ENCODE measurements at regions not wholly inside any gene's neighbourhood (a gene's known extent, or its start where the extent isn't known, plus 50 kb on each side); places are given as distances from the start of the nearest gene placed in this dataset.

DNA sequence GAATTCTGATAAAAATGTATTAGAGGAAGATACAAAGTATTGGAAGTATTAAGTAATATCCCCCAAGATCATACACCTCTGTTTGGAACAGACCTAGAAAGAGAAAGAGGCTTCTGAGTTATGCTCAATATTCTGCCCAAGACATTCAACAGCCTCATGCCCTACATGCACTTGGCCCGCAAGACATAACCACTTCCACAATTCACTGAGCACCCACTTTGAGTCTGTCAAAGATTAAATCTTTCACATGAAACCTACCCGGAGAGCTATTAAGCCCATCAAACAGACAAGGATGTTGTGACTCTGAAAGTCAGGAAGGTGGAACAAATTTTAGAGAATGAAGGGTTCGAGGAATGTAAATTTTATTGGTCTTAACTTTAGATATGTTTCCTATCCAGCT, 344.7 kb upstream of the SYT4 start:
- Mint-ChIP-seq H3K4me1 (no peaks in the 10 kb centered on the region), H3K27ac (peak overlapping the region in 1 of 3 donors; percentile 15), H3K4me3 (no peak overlapping the region), H3K9me3 (no peaks in the 10 kb centered on the region), H3K36me3 (no peaks in the 10 kb centered on the region), H3K27me3 (peaks cover 4% of the 10 kb centered on the region)

DNA sequence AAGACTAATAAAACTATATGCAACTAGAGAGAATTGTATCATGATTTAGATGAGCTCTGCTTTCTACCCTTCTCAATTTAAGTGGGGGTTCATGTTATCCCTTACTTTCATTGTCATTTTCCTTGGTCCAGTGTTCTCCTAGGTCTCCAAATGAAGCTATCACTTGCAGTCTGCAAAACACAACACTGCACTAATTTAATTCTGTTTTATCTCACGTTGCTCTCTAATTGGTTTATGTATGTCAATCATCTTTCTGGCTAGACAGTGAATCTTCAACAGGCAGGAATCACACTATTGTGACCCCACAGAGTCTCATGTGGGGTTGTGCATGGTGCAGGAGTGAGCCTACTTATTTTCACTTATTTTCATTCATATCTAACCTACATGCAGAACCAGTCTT, 348.3 kb upstream of the SYT4 start:
- Mint-ChIP-seq H3K4me1 (no peaks in the 10 kb centered on the region), H3K36me3 (no peaks in the 10 kb centered on the region), H3K9me3 (no peaks in the 10 kb centered on the region), H3K27ac (no peak overlapping the region), H3K4me3 (no peak overlapping the region), H3K27me3 (peaks cover 8% of the 10 kb centered on the region)

DNA sequence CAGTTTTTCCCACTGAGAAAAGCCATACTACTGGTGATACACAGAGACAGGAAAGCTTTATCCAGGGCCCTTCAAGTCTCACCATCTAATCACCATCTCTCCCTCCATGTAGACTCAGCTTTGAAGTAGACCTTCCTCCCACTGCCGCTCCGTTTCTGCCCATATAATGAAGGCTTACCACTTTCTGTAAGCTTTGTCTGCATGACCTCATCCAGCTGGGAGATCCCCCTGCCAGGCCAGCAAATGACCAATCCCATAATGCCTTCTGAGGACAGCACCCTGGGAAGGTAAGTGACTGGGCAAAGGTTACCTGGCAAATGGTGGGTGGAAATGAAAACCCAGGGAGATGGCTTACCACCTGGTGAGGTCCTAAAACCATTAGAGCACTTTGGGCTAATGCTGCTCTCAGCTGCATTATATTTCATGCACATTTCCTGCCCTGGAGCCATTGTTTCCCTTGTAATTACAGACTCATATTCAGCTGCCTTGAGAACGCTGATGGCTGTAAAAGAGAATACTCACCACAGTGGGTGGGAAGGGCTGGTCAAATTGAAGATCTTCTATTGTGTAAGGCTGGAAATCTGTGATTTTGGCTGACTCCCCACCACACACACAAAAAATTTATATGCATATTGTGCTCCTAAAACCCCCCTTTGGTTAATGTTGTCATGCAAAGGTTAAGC, 350.7 kb upstream of the SYT4 start:
- H3K27me3 Mint-ChIP-seq = peaks cover 8% of the 10 kb centered on the region
- peak overlapping the region in 1 of 3 donors; percentile 84 for H3K27ac Mint-ChIP-seq
- H3K9me3 Mint-ChIP-seq = peaks cover 0 to 1% (median 0%) of the 10 kb centered on the region in 3 donors

DNA sequence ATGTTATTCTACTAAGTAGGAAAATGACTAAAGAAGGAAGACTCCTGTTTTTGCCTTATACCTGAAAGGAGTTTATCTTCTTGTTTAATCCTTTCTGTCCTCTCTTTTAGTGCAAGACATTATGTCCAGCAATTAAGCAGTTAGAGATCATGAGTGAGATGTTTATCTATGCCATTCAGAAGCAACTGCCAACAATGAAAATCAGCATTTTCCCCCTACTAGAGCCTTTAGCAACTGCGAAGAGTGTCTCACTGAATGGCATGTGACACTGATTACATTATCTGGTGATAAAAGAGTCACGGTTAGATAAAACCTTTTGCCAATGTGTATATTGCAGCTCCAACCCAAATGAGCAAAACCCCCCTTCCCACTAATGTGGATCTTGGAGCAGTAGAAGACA, 357.7 kb upstream of the SYT4 start:
- H3K4me1 Mint-ChIP-seq = no peaks in the 10 kb centered on the region
- no peaks in the 10 kb centered on the region for H3K36me3 Mint-ChIP-seq
- peaks cover 3% of the 10 kb centered on the region for H3K27me3 Mint-ChIP-seq
- no peak overlapping the region for H3K27ac Mint-ChIP-seq
- peak overlapping the region in 1 of 4 donors; percentile 10 for H3K4me3 Mint-ChIP-seq
- H3K9me3 Mint-ChIP-seq = peaks cover 0 to 4% (median 0%) of the 10 kb centered on the region in 3 donors

More for the DNA sequence above, 350.7 kb upstream of the SYT4 start:
- Mint-ChIP-seq H3K4me1 (no peaks in the 10 kb centered on the region), H3K36me3 (no peaks in the 10 kb centered on the region), H3K4me3 (no peak overlapping the region)

DNA sequence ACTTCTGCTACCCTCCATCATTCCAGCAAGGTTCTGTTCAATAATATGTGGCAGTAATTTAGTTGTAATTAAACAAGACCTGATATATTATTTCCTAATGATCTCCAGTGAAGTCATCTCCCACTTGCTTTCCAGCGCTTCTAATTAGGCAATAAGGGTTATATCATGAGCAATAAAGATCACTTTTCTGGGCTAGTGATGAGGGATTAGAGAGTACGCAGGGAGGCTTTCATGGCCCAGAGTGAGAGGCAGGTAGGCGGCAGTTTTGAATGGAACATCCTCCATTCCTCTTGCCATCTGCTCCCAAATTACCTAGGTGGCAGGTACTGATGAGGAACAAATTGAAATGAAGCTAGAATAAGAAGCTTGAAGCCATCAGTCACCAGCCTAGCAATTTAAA, 358.1 kb upstream of the SYT4 start:
- Mint-ChIP-seq H3K9me3 (peaks cover 0 to 4% (median 0%) of the 10 kb centered on the region in 3 donors), H3K27me3 (peaks cover 3% of the 10 kb centered on the region), H3K4me1 (no peaks in the 10 kb centered on the region), H3K4me3 (peak overlapping the region in 1 of 4 donors; percentile 10), H3K36me3 (no peaks in the 10 kb centered on the region), H3K27ac (no peak overlapping the region)

DNA sequence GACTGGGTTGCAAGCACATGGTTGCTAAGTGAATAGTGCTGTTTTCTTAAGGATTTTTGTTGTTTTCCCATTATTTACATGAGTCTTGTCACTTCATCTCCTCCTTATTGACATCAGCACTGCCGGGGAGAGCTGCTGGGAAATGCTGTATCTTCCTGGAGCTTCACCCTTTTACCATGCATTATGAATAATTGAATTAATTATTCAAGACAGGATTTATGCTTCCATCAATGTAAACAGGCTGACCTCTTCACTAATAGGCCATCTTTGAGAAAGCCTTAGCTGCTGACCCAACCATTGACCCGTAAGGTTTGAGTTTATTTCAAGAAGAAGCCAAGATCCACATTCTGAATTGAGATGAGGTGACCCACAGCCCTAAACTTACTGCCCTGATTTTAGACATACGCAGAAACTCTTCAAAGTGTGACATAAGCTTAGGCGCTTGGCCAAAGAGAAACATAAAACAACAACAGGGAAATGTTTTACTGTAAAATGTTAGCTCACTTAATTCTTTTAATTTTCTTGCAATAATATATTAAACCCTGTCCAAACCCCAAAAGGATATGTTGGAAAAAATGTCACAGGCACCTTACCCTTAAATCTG, 365.5 kb upstream of the SYT4 start:
- Mint-ChIP-seq H3K4me3 (no peak overlapping the region), H3K27me3 (no peaks in the 10 kb centered on the region), H3K27ac (no peak overlapping the region), H3K4me1 (no peaks in the 10 kb centered on the region), H3K9me3 (peaks cover 0 to 16% (median 0%) of the 10 kb centered on the region in 3 donors), H3K36me3 (no peaks in the 10 kb centered on the region)

DNA sequence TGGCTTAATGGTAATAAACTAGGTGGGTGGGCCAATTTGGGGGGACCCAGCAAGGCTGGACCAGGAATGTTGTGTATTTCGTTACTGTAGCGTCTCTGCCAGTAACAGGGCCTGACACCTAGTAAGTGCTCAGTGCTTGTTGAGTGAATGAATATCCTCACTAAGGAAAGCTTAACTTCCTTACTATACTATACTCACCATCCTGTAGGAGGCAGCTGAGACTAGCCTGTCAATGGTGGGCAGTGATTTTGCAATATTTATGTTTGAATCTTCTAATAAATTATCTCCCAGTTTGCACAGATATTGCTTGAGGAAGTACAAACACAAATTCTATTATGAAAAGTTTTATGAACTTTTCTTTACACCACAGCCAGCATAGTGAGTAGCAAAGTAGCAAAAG, 370.7 kb upstream of the SYT4 start:
- Mint-ChIP-seq H3K27ac (no peak overlapping the region), H3K9me3 (peaks cover 0 to 8% (median 4%) of the 10 kb centered on the region in 3 donors), H3K36me3 (no peaks in the 10 kb centered on the region), H3K27me3 (no peaks in the 10 kb centered on the region), H3K4me1 (no peaks in the 10 kb centered on the region), H3K4me3 (no peak overlapping the region)

DNA sequence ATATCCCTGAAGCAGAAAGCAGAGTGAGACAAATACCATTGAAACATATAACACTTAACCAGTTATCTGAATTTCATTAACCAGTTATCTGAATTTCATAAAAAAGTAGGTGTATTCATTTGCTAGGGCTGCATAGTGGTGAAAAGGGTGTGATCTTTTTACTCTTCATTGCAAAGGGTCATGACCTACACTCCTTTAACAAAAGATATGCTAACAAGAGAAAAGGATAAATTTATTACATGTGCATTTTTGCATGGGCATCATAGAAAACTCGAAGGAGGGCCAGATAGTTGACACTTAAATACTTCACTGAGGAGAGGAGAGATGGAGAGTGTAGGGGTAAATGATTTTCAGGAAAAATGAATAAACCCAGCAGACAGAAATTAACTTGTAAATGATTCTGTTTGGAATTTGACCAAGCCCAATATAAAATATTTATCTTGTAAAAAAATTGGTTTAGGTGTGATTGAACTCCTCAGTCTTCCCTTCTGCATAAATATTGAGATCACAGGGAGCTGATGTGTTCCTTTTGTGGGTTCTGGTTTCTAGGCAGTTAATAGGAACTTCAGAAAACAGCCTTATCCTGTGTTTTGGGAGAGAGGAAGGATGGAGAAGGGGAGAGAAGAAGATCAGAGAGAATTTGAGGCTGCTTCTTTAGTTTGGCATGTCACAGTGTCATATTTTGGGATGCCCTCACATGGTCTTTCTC, 372.5 kb upstream of the SYT4 start:
- Mint-ChIP-seq H3K4me1 (no peaks in the 10 kb centered on the region), H3K9me3 (peaks cover 3 to 13% (median 7%) of the 10 kb centered on the region in 3 donors), H3K27ac (no peak overlapping the region), H3K36me3 (no peaks in the 10 kb centered on the region), H3K4me3 (no peak overlapping the region), H3K27me3 (no peaks in the 10 kb centered on the region)

DNA sequence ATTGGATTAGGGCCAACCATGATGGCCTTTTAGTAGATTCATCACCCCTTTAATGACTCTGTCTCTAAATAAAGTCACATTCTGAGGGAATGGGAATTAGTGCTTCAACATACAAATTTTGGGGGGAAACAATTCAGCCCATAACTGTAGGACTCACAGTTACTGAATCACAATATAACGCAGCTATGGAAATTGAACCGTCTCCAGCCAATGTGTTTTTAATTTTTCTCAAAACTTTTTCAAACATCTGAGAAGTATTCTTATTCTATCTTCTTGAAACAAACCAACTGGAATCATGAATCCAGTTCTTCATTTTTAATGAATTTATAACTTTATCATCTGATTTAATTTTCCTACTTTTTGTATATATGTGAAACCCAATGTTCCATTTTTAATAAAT, 373.1 kb upstream of the SYT4 start:
- Mint-ChIP-seq H3K9me3 (peaks cover 3 to 15% (median 6%) of the 10 kb centered on the region in 3 donors), H3K4me3 (no peak overlapping the region), H3K4me1 (no peaks in the 10 kb centered on the region), H3K36me3 (no peaks in the 10 kb centered on the region), H3K27me3 (no peaks in the 10 kb centered on the region), H3K27ac (no peak overlapping the region)

DNA sequence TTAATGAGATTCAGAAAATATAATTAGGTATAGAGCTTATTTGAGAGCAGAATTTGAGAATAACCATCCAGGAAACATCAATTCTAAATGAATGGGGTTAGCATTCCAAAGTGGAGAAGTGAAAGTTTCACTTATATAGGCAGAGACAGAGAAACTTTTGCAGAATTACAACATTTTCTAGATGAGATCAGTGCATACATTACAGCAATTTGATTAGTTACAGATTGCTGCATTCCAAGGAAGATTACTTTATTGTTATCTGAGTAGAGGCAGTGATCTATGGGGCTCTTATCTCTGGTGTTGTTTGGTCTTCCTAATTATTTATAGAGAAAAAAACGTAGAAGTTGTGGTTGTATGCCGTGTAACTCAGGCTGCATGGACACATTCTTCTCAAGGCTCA, 373.8 kb upstream of the SYT4 start:
- Mint-ChIP-seq H3K27ac (no peak overlapping the region), H3K27me3 (no peaks in the 10 kb centered on the region), H3K36me3 (no peaks in the 10 kb centered on the region), H3K9me3 (peaks cover 3 to 15% (median 6%) of the 10 kb centered on the region in 3 donors), H3K4me1 (no peaks in the 10 kb centered on the region), H3K4me3 (no peak overlapping the region)

DNA sequence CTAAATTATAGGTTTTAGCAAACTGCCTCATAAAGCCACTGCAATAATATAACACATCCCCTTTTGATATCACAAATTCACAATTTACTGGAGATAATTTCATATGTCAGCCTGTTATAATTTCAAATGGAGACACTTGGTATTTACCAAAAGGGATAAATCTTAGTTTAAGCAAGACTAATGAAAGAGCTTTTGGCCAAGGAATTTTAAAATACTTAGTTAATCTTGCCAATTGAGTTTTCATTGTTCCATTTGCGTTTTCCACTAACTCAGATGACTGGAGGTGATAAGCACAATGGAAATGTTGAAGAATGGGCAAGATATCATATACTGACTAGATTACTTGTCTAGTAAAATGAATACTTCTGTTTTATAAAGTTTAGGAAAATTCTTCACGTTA, 379.3 kb upstream of the SYT4 start:
- peaks cover 3 to 13% (median 8%) of the 10 kb centered on the region in 3 donors for H3K9me3 Mint-ChIP-seq

DNA sequence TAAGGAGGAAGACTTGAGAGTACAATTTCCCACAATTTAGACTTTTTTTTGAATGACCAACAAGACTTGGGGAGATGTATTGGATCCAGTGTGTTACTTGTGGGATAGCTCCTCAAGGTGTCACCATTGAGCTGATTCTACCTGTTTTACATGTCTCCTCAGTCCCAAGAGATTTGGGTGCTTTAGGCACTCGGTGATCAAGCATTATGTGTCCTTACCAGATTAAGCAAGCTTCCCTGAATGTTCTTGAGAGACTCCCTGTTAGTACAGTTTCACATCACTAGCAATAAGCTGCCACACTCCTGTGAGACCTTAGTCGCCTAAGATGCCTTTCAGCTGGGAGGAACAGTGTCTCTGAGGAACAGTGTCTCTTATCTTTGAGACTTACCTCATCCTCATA, 384.3 kb upstream of the SYT4 start:
- no peak overlapping the region for H3K4me3 Mint-ChIP-seq
- no peaks in the 10 kb centered on the region for H3K4me1 Mint-ChIP-seq
- H3K36me3 Mint-ChIP-seq = no peaks in the 10 kb centered on the region
- H3K9me3 Mint-ChIP-seq = peaks cover 0 to 1% (median 0%) of the 10 kb centered on the region in 3 donors
- H3K27me3 Mint-ChIP-seq = no peaks in the 10 kb centered on the region
- no peak overlapping the region for H3K27ac Mint-ChIP-seq

More for the DNA sequence above, 379.3 kb upstream of the SYT4 start:
- Mint-ChIP-seq H3K36me3 (no peaks in the 10 kb centered on the region), H3K27ac (no peak overlapping the region), H3K27me3 (no peaks in the 10 kb centered on the region), H3K4me3 (no peak overlapping the region), H3K4me1 (no peaks in the 10 kb centered on the region)

DNA sequence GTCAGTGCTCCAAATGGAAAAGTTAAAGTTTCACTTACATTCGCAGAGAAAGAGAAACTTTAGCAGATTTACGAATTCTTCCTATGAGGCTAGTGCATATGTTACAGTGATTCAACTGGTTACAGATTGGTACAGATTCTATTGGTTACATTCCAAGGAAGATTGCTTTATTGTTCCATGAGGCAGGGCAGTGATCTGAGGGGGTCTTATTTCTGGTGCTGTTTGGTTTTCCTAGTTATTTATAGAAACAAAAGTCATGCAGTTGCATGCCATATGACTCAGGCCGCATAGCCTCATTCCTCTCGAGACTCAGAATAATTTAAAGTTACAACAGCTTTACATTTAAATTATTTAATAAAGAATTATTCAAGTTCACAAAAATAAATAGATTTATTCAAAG, 385.4 kb upstream of the SYT4 start:
- H3K4me3 Mint-ChIP-seq = no peak overlapping the region
- H3K36me3 Mint-ChIP-seq = no peaks in the 10 kb centered on the region
- peaks cover 0 to 1% (median 0%) of the 10 kb centered on the region in 3 donors for H3K9me3 Mint-ChIP-seq
- no peak overlapping the region for H3K27ac Mint-ChIP-seq
- H3K4me1 Mint-ChIP-seq = no peaks in the 10 kb centered on the region
- no peaks in the 10 kb centered on the region for H3K27me3 Mint-ChIP-seq

DNA sequence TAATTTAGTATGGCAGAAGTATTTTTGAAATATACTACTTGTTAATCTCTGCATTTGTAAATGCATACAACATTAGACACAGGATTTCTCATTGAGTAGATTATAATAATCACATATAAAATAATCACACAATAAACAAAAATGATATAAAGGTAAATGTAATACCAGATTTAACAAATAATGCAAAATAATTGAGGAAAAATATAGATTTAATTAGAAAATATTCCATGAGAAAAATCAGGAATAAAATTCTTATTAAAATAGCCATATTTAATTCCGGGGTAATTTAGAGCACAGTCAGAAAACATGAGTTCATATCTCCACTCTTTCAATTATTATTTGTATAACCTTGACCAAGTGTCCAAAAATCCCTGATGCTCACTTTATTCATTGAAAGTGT, 385.9 kb upstream of the SYT4 start:
- no peaks in the 10 kb centered on the region for H3K27me3 Mint-ChIP-seq
- no peak overlapping the region for H3K4me3 Mint-ChIP-seq
- H3K4me1 Mint-ChIP-seq = no peaks in the 10 kb centered on the region
- H3K27ac Mint-ChIP-seq = no peak overlapping the region
- no peaks in the 10 kb centered on the region for H3K36me3 Mint-ChIP-seq
- H3K9me3 Mint-ChIP-seq = no peaks in the 10 kb centered on the region

DNA sequence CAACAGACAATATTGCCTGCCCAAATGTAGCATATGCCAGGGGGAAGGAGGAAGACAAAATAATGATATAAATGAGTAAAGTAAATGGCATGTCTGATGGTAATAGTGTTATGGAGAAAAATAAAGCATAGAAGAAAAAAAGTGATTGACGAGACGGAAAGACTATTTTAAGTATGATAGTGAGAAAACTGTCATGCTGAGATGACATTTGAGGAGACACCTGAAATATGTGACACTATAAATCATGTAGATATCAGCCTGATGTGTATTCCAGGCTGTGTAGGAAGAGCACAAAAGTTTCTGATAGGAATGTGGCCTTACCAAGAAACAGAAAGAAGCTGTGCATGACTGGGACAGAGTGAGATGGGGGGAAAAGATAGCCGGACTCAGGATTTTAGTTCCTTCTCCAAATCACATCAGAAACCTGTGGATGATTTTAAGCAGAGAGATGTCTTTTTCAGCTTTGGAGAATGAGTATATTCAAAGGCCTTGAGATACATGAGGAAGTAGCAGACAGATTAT, 387.3 kb upstream of the SYT4 start:
- no peaks in the 10 kb centered on the region for H3K27me3 Mint-ChIP-seq
- H3K4me3 Mint-ChIP-seq = no peak overlapping the region
- H3K9me3 Mint-ChIP-seq = no peaks in the 10 kb centered on the region
- H3K27ac Mint-ChIP-seq = no peak overlapping the region
- H3K36me3 Mint-ChIP-seq = no peaks in the 10 kb centered on the region
- H3K4me1 Mint-ChIP-seq = no peaks in the 10 kb centered on the region
